ENCODE measurements at regions not wholly inside any gene's neighbourhood (a gene's known extent, or its start where the extent isn't known, plus 50 kb on each side); places are given as distances from the start of the nearest gene placed in this dataset.

DNA sequence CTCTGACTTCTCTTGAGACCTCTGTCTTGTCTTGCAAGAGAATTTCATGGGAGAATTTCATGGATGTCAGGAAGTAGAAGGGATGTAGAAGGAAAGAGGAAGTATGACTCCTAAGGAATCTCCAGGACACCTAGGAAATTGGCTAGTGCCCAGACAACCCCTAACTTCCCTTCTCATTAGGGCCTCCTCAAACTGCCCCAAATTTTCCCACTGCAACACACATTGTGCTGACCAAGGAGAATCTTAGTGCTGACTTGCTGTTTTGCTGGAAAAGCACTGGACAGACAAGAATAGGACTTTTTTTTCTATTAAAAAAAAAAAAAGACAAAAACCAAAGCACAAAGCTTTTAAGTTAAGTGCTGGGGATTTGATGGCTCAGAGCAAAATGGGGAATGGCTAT lies 236.1 kb upstream of the CADM1 start:
- no peak for DNase-seq

DNA sequence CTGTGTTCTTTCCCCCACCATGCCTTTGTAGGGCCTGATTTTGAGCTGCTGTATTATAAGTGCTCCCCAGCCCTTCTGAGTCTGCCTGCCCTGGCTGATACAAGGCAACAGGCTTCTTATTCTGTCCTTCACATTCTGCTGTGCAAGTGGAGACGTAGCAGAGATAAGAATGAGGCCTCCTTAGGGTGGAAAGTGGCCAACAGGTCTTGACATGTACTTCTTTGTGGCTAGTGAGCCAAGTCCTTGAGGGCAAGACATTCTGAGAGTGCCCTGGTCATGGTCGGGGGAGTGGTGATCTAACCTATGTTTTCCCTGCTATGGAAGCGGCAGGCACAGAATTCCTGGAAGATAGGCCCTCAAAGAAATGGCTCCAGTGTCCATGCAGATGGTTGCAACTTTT lies 235.7 kb upstream of the CADM1 start:
- DNase-seq, result no peak

DNA sequence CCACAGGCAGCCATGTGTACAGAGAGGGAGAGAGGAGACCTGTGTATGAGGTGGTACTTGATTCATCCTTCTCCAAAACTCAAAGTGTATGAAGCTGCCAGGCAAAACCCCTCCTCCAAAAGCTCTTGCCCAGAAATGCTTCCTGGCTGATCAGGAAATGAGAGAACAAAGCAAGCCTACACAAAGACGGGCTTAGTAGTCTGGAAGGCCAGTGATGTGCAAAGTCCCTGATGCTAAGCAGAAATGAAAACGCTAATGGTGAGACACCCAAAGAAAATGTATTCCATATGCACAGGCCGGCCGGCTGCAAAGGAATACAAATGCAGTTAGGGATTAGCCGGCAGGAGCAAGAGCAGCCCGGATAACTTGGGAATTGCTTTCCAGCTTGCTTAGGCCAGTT lies 234.9 kb upstream of the CADM1 start:
- DNase-seq, result no peak

DNA sequence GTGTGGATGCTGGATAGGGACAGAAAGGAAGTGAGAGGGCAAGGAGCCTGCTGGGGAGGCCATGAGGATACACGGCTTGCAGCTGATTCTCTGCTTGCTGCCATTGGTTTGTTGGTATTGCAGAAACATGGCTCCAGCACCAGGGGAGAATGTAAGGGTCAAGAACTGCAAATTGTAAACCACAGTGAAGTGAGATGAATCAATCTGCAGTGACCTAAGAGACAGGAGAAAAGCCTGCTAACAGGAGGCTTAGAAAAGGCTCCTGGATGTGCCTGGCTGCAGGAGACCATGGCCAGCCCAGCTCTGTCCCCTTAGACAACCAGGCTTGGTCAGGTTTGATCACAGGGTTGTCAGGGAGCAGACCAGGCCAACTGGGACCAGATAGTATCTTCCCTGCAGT lies 233.7 kb upstream of the CADM1 start:
- DNase-seq, result no peak

DNA sequence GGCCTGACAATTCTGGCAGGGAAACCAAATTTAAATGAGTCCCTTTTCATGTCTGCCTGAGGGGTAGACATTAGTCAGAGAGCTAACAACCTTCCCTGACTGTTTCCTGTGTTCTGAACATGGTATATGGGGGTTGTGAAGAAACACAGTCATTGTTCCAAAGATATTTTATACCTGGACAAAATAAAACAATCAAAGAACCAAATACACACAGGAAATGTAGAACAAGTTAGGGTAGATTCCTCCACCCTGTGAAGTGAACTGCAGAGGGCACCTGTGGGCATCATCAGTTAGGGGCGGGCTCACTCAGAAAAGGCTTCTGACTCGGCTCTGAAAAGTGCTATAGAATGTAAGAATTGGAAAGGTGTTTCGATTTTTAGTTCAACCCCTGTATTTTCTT lies 231.9 kb upstream of the CADM1 start:
- no peak for DNase-seq

DNA sequence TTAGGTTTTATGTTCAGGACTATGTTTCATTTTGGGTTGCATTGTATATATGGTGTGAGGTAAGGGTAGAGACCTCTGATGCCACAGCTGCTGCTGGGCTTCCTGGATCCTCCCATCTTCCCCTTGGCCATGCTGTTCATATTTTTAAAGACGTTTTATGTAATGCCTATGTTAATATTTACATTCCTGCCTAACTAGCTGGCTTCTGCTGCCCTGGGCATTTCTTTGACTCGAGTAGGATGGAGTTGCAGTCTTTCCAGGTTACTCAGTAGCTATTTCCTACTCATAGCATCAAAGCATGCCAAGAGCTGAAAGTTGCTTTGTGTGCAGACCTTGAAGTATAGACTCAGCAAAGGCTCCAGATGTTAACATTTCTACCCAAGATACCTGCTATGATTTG lies 220.5 kb upstream of the CADM1 start:
- no peak for DNase-seq

DNA sequence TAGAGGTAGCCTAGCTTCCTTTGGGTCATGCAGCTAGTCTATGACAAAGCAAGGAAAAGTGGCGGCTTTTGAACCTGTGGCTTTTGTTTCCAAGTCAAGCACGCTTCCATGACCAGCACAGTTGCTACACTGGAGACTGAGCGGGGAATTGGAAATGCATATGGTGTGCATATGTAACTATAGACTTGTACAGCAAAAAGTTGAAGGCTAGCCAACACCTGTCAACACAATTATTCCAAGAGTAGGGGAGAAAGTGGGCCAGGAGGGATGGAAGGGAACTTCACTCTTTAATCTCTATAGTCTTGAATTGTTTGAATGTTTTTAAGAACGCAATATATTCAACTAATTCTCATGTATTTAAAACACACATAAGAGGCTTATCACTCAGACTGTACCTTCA lies 218.5 kb upstream of the CADM1 start:
- DNase-seq, result no peak

DNA sequence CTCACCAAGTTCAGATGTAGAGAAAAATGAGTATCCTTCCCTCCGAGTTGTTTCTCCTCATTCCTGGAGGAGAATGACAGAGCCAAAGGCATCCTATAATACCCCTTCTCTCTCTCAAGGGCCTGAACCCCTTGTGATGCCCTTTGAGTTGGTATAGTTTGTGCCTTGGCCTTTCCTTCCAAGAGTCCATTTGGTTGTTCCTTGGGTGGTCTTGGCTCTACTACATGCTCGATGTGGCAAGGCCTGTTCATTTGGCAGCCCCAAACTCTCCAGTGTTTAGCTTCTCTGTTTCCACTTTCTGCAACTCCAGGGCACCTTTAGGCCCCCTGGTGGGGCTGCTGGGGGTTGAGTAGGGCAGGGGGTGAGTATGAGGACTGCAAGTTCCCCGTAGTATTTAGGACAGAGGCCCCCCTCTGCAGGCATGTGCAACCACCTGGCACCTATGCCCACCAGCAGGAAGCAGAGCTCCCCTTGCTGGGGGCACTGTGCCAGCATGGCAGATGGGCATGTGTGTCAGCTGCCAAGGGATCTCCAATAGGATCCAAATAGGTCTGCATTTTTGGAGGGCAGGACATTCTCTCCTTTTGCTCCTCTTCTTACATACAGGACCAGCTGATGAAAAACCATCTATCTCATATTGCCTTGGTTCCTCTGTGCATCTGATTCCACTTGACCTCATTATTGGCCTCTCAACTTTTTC lies 217.2 kb upstream of the CADM1 start:
- no peak for DNase-seq

DNA sequence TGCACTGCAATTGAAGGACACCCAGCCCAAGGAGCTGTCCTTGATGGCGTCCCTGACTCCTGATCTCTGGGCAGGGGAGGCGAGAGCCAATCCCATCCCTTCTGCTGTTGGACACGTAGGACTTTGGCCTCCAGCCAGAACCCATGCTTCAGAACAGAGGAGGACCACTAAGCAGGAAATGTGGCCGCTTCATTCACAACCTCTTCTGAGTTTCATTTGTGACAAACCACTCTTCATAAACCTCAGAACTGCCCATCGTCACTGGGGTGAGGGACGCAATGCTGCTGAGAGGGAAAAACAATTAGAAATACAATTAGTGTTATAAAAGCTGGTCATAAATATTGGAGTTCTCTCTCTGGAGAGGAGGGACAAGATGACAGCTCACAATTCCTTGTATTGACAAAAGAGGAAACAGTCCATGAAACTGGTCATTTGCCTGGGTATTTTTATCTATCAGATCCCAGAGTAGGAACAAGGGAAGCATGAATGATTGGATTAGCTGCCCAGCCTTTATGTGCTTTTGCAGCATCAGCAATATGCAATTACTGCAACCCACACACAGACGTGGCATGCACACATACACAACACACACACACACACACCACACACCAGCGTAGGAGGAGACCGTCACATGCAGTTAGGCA lies 216.5 kb upstream of the CADM1 start:
- no peak for DNase-seq

DNA sequence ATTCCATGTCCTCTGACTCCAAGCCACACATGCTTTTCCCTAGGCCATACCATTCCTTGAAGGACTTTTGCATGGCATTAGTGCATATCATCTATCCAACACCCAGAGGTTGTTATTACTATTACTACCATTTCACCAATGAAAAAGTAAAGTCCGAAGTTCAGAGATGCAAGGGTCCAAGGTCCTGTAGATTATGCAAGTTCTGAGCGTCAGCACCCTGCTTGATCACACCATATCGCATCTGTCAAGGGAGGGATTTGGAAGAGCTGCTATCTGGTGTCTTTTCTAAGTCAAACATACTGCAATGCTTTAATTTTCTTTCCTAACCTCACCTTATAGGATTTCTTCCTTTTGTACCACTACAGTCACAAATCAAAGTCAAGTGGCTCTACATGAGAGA lies 214.7 kb upstream of the CADM1 start:
- no peak for DNase-seq

DNA sequence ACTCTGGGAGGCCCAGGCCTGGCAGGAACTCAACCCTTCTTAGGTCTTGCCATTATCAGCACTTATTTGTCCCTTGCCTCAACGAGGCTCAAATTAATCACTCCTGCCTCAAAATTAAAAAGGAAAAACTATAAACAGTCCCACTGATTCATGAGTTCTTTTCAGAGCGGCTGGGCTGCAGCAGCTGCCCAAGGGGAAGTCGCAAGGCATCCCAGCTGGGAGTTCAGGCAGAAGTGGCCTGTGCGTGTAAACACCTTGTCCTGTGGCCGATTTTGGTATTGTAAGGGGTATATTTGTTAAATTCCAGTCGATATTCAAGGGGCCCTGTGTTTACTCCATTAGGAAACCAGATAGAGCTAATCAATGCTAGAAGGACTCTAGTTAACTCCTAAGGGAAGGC lies 213.9 kb upstream of the CADM1 start:
- no peak for DNase-seq

DNA sequence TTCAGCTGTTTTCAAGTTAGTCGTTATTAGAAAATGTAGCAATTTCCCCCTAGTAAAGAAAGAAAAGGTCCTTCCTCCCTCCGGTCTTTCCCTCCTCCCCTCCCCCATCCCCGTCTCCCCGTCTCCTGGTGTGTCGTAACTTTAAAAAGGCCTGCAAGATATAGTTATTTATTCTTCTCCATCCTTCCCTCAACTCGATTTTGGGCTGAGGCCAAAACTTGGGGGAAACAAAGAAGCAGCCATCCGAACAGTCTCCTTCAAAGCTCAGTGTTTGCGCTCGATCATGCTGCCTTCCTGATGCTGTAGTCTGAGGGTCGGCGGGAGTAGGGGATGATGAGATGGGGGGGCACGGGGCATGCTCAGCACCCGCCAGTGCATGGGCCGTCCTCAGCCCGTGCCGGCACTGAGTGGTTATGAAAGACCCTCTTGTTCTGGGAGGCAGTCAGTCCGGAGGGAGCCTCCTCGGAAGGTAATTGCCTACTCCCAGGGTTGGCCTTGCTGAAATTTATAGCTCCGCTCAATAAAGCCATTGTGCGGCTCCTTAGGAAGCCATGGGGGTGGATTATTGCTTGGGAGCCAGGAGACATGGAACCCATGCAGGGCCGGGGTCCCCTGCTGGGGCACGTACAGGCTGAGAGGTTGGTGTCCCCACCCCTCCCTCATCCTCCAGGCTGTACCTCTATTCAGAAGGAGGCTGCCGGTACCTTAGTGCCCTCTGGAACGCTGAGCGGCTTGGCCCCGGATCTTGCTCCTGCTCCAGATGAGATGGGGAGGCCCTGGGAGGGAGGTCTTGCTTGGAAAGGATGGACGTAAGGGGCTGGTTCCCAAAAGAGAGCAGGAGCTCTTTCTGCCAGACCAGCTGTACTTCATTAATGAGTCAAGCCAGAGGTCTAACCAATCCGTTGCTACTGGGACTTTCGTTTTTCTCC lies 212.7 kb upstream of the CADM1 start:
- DNase-seq, result no peak

DNA sequence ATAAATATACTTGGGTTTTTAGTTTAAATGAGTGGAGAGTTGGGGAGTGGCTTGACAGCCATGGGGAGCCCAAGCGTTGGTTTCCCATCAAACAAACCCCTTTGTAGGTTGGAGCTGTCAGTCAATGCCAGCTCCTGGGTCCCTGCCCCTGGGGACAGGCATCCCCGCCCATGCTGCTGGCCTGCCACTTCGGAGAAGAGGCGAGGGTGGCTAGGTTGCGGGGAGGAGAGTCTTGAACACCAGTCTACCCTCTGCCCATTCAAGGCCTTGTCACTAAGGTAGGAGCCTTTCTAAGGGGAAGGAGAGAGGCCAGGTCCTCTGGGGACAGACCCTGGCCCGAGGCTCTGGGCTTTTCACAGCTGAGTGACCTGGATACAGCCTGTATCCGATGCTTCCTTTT lies 211.9 kb upstream of the CADM1 start:
- DNase-seq, result no peak

DNA sequence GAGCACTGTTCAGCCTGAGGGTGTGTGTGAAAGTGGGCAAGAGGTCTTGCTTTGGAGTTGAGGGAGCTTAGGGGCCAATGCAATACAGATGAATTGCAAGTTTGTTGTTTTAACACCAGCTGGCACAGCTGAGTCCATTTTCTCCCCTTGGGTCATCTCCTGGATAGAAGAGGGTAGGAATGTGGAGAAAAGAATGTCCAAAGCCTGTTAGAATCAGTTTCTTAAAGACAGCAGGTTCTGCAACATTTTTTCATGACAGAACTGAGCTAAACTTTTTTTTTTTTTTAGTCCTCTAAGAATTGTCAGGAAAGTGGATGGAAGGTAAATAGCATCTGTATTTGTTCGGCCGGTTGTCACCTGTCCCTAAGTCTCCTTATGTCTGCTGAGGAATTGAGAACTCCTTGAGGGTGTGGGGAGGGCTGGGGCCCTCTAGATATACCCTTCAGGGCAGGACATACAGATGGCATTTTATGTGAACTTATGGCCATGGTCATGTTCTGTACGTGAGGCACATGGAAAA lies 211.1 kb upstream of the CADM1 start:
- no peak for DNase-seq

DNA sequence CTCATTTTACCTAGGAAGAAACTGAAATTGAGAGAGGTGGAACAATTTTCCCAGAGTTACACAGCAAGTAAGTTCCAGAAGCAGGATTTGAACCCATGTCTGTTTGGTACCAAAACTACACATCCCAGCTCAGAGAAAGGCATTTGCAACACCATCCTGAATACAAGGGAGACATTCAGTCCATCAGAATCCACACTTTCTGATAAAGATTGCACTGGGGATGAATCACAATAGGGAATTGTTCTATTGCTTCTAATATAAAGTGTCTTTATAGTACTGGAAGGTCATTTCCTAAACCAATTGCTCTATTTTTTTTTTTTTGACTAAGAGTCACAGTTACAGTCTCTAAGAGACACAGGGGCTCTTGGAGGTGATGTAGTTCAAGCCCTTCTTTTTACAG lies 208.1 kb upstream of the CADM1 start:
- no peak for DNase-seq

DNA sequence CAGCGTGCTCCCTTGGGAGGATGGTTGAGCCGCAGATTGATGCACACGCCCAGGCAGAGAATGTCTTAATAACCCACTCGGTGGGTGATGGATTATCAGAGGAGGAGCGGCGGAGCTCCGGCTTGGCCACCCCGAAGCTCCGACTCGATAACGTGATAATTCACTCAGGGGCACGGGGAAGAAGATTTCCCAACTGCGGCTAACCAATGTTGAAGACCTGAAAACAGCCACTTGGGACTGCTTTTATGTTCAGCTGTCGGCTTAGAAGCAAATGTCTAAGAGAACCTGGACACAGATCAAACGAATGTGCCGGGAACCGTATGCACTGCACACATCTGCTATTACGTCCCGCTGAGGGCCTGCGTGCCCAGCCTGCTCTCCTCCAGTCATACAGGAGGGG lies 206.8 kb upstream of the CADM1 start:
- DNase-seq, result no peak

DNA sequence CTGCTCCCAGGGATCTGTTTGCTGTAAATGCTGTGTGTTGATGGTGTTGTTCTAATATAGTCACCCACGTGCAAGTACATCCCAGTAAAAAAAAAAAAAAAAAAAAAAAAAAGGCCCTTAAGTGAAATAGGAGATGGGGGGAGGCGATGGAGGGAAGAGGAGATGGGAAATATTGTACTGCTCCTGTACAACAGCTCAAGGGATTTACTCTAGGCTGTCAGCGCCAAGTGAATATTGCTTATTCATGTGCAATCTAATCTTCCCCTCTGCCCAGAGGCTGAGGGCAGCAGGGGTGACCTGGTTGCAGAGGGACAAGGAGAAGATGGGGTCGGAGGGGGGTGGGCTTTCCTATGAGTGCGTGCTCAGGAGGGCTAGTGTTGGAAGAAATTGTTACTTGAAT lies 206.2 kb upstream of the CADM1 start:
- no peak for DNase-seq

DNA sequence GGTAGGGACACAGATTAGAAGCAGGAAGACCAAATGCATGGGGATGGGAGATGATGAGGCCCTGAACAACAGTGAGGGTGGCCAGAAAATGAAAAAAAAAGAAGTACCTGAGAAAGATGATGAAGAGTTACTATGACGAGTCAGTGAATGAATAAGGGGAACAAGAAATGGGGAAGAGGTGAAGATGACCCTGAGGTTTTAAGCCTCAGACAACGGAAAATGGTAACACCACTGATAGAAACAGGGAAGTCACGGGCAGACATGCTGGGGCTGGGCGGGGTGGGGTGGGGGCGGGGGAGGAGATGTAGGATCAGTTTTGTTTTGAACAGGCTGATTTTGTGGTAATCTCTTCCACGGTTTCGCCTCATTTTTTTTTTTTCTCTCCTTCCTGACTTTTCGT lies 205.1 kb upstream of the CADM1 start:
- peak; percentile 70 to 80 for DNase-seq

DNA sequence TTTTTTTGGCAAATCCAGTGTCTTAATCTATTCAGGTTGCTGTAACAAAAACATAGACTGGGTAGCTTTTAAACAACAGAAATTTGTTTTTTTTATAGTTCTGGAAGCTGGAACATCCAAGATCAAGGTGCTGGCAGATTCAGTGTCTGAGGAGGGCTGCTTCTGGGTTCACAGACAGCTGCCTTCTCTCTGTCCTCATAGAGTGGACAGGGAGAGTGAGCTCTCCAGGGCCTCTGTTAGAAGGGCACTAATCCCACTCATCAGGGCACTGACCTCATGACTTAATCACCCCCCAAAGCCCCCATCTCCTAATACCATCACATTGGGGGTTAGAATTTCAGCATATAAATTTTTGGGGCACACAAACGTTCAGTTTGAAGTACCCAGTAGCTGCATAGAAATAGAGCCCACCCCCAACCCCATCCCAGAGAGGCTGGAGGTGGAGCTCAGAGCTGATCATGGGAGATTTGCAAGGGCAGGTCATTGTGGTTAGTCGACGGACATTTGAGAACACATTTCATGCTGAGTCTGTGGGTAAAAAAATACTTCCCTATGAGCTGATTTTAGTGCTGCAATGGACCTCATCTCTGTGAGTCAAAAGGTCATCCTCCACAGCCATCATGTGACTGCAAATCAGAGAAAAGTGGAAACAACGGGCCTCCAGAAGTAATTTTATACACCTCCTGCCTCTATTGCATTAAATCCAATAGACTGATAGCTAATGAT lies 203.1 kb upstream of the CADM1 start:
- DNase-seq, result peak; percentile 5 to 18

DNA sequence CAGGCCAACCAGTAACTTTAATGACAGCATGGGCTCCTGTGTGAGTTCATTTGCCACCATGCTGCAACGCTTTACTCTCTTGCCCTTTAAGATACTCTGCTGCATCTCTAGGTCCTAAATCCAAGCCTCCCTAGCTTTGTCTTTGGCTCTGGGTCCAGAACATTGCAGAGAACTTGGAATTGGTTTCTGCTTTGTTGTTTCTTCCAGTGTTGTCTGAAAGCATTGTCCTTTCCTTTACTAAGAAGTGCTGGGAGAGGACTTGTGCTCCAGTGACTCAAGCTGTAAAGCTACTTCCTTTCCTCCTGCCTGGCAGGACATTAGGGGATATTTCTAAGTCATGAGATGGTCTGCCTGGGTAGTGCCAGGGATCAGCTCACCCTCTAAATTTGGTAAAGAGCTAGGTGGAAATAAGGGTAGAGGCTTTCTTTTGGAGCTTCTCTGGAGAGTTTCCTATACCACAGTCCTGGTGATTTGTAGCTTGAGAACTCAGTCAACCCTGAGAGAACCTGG lies 202.5 kb upstream of the CADM1 start:
- DNase-seq, result no peak

DNA sequence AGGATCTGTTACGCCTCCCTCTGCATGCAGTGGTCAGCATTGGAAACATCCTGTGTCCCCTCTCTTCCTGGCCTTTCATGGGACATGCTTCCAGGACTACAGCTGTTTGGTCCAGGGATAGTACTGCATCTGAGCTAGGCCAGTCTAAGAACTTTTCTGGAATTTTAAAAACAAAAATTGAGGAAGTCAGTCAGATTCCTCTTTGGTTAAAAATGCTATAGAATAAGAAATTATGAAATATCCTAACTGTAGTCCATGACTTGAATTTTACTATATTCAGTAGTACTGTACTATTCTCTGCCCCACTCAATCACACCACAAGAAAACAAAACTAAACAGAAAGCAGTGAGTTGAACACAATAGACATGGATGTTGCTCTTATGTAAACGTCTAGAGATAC lies 201.0 kb upstream of the CADM1 start:
- DNase-seq, result no peak

DNA sequence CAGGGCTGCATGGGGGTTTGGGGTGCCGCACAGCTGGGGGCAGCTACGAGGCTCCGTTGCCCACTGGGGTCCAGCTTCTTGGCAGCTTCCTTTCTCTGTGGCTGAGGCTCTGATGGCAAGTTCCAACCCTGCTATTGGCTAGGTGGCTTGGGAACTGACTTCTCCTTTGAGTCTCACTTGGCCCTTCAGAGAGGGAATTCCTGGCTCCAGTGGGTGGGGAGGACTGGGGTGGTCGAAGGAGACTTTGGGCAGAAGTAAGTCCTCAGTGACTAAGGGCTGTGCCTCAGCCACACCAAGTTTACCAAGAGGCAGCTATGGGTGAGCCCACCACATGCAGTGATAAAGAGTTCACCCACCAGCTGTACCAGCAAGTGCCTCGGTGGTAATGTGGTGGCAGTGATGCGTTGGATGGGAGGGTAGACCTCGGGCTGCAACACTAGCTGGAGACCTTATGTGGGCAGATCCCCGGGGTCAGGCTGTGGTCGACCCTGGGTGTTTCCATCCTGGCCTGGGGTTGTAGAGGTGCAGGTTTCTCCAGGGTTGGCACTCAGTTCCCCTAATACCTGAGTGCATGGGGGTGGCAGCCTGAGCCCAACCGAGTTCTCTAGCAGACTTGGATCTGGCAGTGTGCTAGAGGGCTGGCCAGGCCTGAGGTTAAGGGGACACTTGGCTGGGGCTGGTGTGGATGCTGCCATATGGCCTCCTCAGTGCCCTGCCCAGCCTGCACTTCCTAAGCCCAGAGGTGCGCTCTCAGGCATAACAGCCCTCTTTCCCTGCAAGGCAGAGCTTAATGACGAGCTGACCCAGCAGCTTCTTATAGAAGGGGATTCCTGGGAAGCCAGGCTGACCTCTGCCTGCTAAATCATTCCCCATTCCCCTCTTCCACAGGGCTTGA lies 197.0 kb upstream of the CADM1 start:
- no peak for DNase-seq

Measured in AML-193 (cell line).